Panc1 (cell line): ENCODE measurements at regions not wholly inside any gene's neighbourhood (a gene's known extent, or its start where the extent isn't known, plus 50 kb on each side); places are given as distances from the start of the nearest gene placed in this dataset.

Experiments used
- ATAC-seq: fragments of 200-7000 bp; cut with Tn5 transposase; 2 replicates; pipeline ENCODE4 v1.9.1; 2020; ENCODE audit warnings: mild to moderate bottlenecking, moderate library complexity
- BruUV-seq: library from RNA; stranded (reverse); fragments of 400-500 nt; replicated peaks from 2 replicates; lab custom pipeline; 2021; lab: Mats Ljungman, UMichigan
- CTCF ChIA-PET: fragments of 300-600 bp; sonication (Branson Sonifier 250); formaldehyde crosslinking; loops from one replicate; lab custom pipeline; 2022; ENCODE audit warnings: antibody characterized with exemption; lab: Charles Lee
- POLR2A ChIA-PET: fragments of 300-600 bp; sonication (Branson Sonifier 250); formaldehyde crosslinking; loops from one replicate; lab custom pipeline; 2022; ENCODE audit warnings: antibody characterized with exemption; lab: Charles Lee
- DNase-seq: peaks from one replicate; pipeline ENCODE4 v3.0.0-alpha.2; 2010; ENCODE audit warnings: low read depth, low spot score
- H3K27ac ChIP-seq: 2 replicates; pipeline ENCODE4 v1.5.1; 2011; ENCODE audit warnings: mild to moderate bottlenecking, low read length, inconsistent platforms
- H3K27me3 ChIP-seq: fragments of 200-500 bp; sonication (Bioruptor generic); 2 replicates; pipeline ENCODE4 v1.6.0; 2014; ENCODE audit warnings: low read length, inconsistent platforms; ENCODE audit not compliant: control insufficient read depth, insufficient read depth
- H3K36me3 ChIP-seq: fragments of 200-500 bp; sonication (Bioruptor generic); 2 replicates; pipeline ENCODE4 v1.5.1; 2014; ENCODE audit warnings: inconsistent platforms, mild to moderate bottlenecking, low read length, moderate library complexity; ENCODE audit not compliant: control insufficient read depth, insufficient read depth
- H3K4me1 ChIP-seq: 2 replicates; pipeline ENCODE4 v1.5.1; 2011; ENCODE audit warnings: inconsistent platforms, mild to moderate bottlenecking, low read length, moderate library complexity; ENCODE audit not compliant: control insufficient read depth, insufficient read depth
- H3K4me3 ChIP-seq, 2 experiments: 2 replicates each; pipeline ENCODE4 v1.5.1; 2011 to 2012; ENCODE audit warnings: low read depth in 2 of 2, low read length in 2 of 2, mild to moderate bottlenecking in 2 of 2, inconsistent platforms in 1 of 2, moderate library complexity in 1 of 2
- H3K9me3 ChIP-seq: fragments of 200-500 bp; sonication (Bioruptor generic); 2 replicates; pipeline ENCODE4 v1.5.1; 2014; ENCODE audit warnings: low read depth, mild to moderate bottlenecking, inconsistent platforms, low read length, moderate library complexity; ENCODE audit not compliant: control insufficient read depth, insufficient read depth
- CTCF ChIP-seq: fragments of 450-650 bp; IDR thresholded peaks from 2 replicates; pipeline ENCODE4 v1.5.1; 2017; ENCODE audit warnings: mild to moderate bottlenecking
- POLR2AphosphoS5 ChIP-seq: IDR thresholded peaks from 2 replicates; pipeline ENCODE4 v1.6.1; 2012; ENCODE audit warnings: mild to moderate bottlenecking, low read depth, low read length, moderate library complexity
- SIN3A ChIP-seq: IDR thresholded peaks from 2 replicates; pipeline ENCODE4 v1.6.1; 2012; ENCODE audit warnings: low read depth, mild to moderate bottlenecking, low read length, moderate library complexity, borderline replicate concordance; ENCODE audit not compliant: insufficient read depth
- TCF7L2 ChIP-seq: IDR thresholded peaks from 2 replicates; pipeline ENCODE4 v1.6.1; 2011; ENCODE audit warnings: mild to moderate bottlenecking, low read depth, low read length, inconsistent platforms
- in situ Hi-C: cut with HindIII; loops from 2 replicates; pipeline ENCODE4 v1.10.0; 2016; ENCODE audit warnings: low sequenced_read_pairs, low pct_unique_long_range_greater_than_20kb
- intact Hi-C: fragments of 100-400 bp; cut with micrococcal nuclease; formaldehyde crosslinking; loops from one replicate; pipeline ENCODE4 v1.10.0; 2022; ENCODE audit not compliant: unreplicated experiment
- TF ChIP-seq, protein P1 (sequence below), 2 experiments: IDR thresholded peaks; 2 replicates each; pipeline ENCODE4 v1.6.1; 2011 to 2012; ENCODE audit warnings: low read depth in 2 of 2, control low read depth in 1 of 2, low read length in 1 of 2, mild to moderate bottlenecking in 1 of 2, moderate library complexity in 1 of 2; ENCODE audit not compliant: insufficient read depth in 1 of 2

- TF ChIP-seq, protein P1, sequence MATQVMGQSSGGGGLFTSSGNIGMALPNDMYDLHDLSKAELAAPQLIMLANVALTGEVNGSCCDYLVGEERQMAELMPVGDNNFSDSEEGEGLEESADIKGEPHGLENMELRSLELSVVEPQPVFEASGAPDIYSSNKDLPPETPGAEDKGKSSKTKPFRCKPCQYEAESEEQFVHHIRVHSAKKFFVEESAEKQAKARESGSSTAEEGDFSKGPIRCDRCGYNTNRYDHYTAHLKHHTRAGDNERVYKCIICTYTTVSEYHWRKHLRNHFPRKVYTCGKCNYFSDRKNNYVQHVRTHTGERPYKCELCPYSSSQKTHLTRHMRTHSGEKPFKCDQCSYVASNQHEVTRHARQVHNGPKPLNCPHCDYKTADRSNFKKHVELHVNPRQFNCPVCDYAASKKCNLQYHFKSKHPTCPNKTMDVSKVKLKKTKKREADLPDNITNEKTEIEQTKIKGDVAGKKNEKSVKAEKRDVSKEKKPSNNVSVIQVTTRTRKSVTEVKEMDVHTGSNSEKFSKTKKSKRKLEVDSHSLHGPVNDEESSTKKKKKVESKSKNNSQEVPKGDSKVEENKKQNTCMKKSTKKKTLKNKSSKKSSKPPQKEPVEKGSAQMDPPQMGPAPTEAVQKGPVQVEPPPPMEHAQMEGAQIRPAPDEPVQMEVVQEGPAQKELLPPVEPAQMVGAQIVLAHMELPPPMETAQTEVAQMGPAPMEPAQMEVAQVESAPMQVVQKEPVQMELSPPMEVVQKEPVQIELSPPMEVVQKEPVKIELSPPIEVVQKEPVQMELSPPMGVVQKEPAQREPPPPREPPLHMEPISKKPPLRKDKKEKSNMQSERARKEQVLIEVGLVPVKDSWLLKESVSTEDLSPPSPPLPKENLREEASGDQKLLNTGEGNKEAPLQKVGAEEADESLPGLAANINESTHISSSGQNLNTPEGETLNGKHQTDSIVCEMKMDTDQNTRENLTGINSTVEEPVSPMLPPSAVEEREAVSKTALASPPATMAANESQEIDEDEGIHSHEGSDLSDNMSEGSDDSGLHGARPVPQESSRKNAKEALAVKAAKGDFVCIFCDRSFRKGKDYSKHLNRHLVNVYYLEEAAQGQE (IDR thresholded peaks at IDR 0.05; ENCODE audit: insufficient read depth in 1 of 2, low read depth in 2 of 2, low read length in 1 of 2): no peak
- no peak for TF ChIP-seq SIN3A
- TF ChIP-seq CTCF: no peak
- no peaks in the 10 kb centered on the region for H3K27me3 ChIP-seq
- in situ Hi-C loops (no loop called here), intact Hi-C loops (no loop called here)
- BruUV-seq: no TSS peak
- POLR2A ChIA-PET: no interaction called here
- H3K27ac ChIP-seq: no peak overlapping the region
- H3K4me1 ChIP-seq: no peaks in the 10 kb centered on the region
- no peak for DNase-seq
- H3K9me3 ChIP-seq: no peaks in the 10 kb centered on the region
- no peaks in the 10 kb centered on the region for H3K36me3 ChIP-seq
- CTCF ChIA-PET: no interaction called here
- ATAC-seq: no peak
- no peak overlapping the region for H3K4me3 ChIP-seq
Measured at GRCh38 chr6:74879976-74880375, 325.9 kb downstream of the COL12A1 start.

DNA sequence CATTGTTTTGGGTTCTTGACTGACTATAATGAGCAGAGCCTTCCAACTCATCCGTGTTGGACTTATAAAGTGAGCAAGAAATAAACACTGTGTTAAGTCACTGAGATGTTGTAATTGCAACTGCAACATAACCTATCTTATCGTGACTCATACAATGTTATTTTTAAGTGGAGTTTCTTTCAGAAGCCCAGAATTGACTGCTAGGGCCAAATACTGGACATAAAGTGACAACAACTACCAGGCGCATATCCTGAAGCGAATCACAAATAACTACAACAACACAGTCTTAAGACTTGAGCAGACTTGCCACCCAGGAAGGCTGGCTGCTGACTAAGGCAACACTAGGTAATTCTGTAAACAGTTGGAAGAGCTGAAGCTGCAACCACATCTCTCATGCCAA lies 326.6 kb downstream of the COL12A1 start:
- TF ChIP-seq, protein P1 (IDR thresholded peaks at IDR 0.05; ENCODE audit: insufficient read depth in 1 of 2, low read depth in 2 of 2, low read length in 1 of 2): no peak
- TF ChIP-seq CTCF (no peak), SIN3A (no peak), TCF7L2 (no peak), POLR2AphosphoS5 (no peak)
- H3K36me3 ChIP-seq: no peaks in the 10 kb centered on the region
- no peaks in the 10 kb centered on the region for H3K9me3 ChIP-seq
- no peak overlapping the region for H3K4me3 ChIP-seq
- ChIA-PET CTCF (no interaction called here), POLR2A (no interaction called here)
- no peak for DNase-seq
- in situ Hi-C loops (no loop called here), intact Hi-C loops (no loop called here)
- BruUV-seq: no TSS peak
- ATAC-seq: no peak
- no peaks in the 10 kb centered on the region for H3K27me3 ChIP-seq
- no peak overlapping the region for H3K27ac ChIP-seq
- H3K4me1 ChIP-seq: no peaks in the 10 kb centered on the region
